Esophagus (tissue), 2 donors: ENCODE measurements at regions not wholly inside any gene's neighbourhood (a gene's known extent, or its start where the extent isn't known, plus 50 kb on each side); places are given as distances from the start of the nearest gene placed in this dataset.
"Not testable (repeated sequence)": the region's sequence is repeated elsewhere in the genome, so short reads cannot be mapped to it uniquely, and the experiment has no call there.

Source experiments
- H3K27ac ChIP-seq, 2 donors: one replicate each; pipeline ENCODE4 v1.5.1; 2013; ENCODE audit warnings: low read depth in 2 of 2, mild to moderate bottlenecking in 2 of 2, inconsistent platforms in 1 of 2, low read length in 1 of 2, moderate library complexity in 1 of 2
- H3K27me3 ChIP-seq, 2 donors: one replicate each; pipeline ENCODE4 v1.6.1; 2013; ENCODE audit warnings: low read length in 2 of 2, control low read depth in 1 of 2, mild to moderate bottlenecking in 1 of 2; ENCODE audit not compliant: insufficient read depth in 2 of 2, control insufficient read depth in 1 of 2
- H3K36me3 ChIP-seq, 2 donors: one replicate each; pipeline ENCODE4 v1.6.1; 2013; ENCODE audit warnings: low read length in 1 of 2; ENCODE audit not compliant: control insufficient read depth in 2 of 2, insufficient read depth in 2 of 2
- H3K4me1 ChIP-seq, 2 donors: one replicate each; pipeline ENCODE4 v1.6.1; 2013; ENCODE audit warnings: low read length in 1 of 2; ENCODE audit not compliant: control insufficient read depth in 2 of 2, insufficient read depth in 2 of 2
- H3K4me3 ChIP-seq, 2 donors: one replicate each; pipeline ENCODE4 v1.5.1; 2013; ENCODE audit warnings: low read length in 2 of 2, mild to moderate bottlenecking in 2 of 2, low read depth in 1 of 2, moderate library complexity in 1 of 2
- H3K9me3 ChIP-seq, 2 donors: one replicate each; pipeline ENCODE4 v1.6.1; 2013; ENCODE audit warnings: mild to moderate bottlenecking in 2 of 2, low read depth in 1 of 2, low read length in 1 of 2, moderate library complexity in 1 of 2; ENCODE audit not compliant: control insufficient read depth in 2 of 2, insufficient read depth in 1 of 2
- WGBS, 2 donors: extraction: QIAGEN DNeasy Blood & Tissue Kit; methylation state at CpG; one replicate each; pipeline ENCODE4 v1.1.7; 2013; 5-methylcytosine and 5-hydroxymethylcytosine counted together
- donor health status: healthy with polysubstance abuse.
- donor health status: Bipolar disorder and iron deficiency.

GRCh38 chr13:79997244-79997643, 343.7 kb downstream of the SPRY2 start:
- no peak overlapping the region for H3K27ac ChIP-seq
- H3K4me1 ChIP-seq, result no peaks in the 10 kb centered on the region
- no peak overlapping the region for H3K4me3 ChIP-seq
- no peaks in the 10 kb centered on the region for H3K9me3 ChIP-seq
- H3K36me3 ChIP-seq, result no peaks in the 10 kb centered on the region
- WGBS, 2 donors, result 58 to 59% methylated on average over 3 of the region's 3 CpGs
- H3K27me3 ChIP-seq, result no peaks in the 10 kb centered on the region

GRCh38 chr13:79995334-79995733, 345.6 kb downstream of the SPRY2 start:
- no peak overlapping the region for H3K27ac ChIP-seq
- H3K9me3 ChIP-seq, result no peaks in the 10 kb centered on the region
- no peaks in the 10 kb centered on the region for H3K36me3 ChIP-seq
- no peak overlapping the region for H3K4me3 ChIP-seq
- H3K4me1 ChIP-seq, result no peaks in the 10 kb centered on the region
- no peaks in the 10 kb centered on the region for H3K27me3 ChIP-seq

GRCh38 chr13:79992111-79992510, 348.8 kb downstream of the SPRY2 start:
- H3K4me1 ChIP-seq, result no peaks in the 10 kb centered on the region
- H3K4me3 ChIP-seq, result no peak overlapping the region
- H3K9me3 ChIP-seq, result no peaks in the 10 kb centered on the region
- H3K36me3 ChIP-seq, result no peaks in the 10 kb centered on the region
- H3K27ac ChIP-seq, result no peak overlapping the region
- WGBS, 2 donors, result 89 to 92% methylated on average over 1 of the region's 1 CpG
- H3K27me3 ChIP-seq, result no peaks in the 10 kb centered on the region

GRCh38 chr13:79990048-79990447, 350.9 kb downstream of the SPRY2 start:
- Histone ChIP-seq H3K4me1 (no peaks in the 10 kb centered on the region), H3K27ac (no peak overlapping the region), H3K4me3 (no peak overlapping the region), H3K9me3 (no peaks in the 10 kb centered on the region), H3K27me3 (no peaks in the 10 kb centered on the region), H3K36me3 (no peaks in the 10 kb centered on the region)
- WGBS, 2 donors, result 82 to 84% methylated on average over 2 of the region's 2 CpGs

- 91 to 94% methylated on average over 3 of the region's 3 CpGs for WGBS, 2 donors
- H3K4me1 ChIP-seq, result no peaks in the 10 kb centered on the region
These were observed 351.7 kb downstream of the SPRY2 start for GRCh38 chr13:79989217-79989661.

GRCh38 chr13:79988573-79988972, 352.4 kb downstream of the SPRY2 start:
- Histone ChIP-seq H3K27me3 (no peaks in the 10 kb centered on the region), H3K4me1 (no peaks in the 10 kb centered on the region), H3K36me3 (no peaks in the 10 kb centered on the region), H3K27ac (no peak overlapping the region), H3K4me3 (no peak overlapping the region), H3K9me3 (no peaks in the 10 kb centered on the region)
- WGBS, 2 donors, result 42 to 48% methylated on average over 3 of the region's 3 CpGs

More at GRCh38 chr13:79989217-79989661, 351.7 kb downstream of the SPRY2 start:
- Histone ChIP-seq H3K27ac (no peak overlapping the region), H3K4me3 (no peak overlapping the region), H3K9me3 (no peaks in the 10 kb centered on the region), H3K27me3 (no peaks in the 10 kb centered on the region), H3K36me3 (no peaks in the 10 kb centered on the region)

GRCh38 chr13:79987761-79988160, 353.2 kb downstream of the SPRY2 start:
- Histone ChIP-seq H3K27me3 (no peaks in the 10 kb centered on the region), H3K9me3 (no peaks in the 10 kb centered on the region), H3K36me3 (no peaks in the 10 kb centered on the region), H3K4me3 (no peak overlapping the region), H3K4me1 (no peaks in the 10 kb centered on the region), H3K27ac (peak overlapping the region in 1 of 2 donors; percentile 7)

GRCh38 chr13:79987323-79987722, 353.6 kb downstream of the SPRY2 start:
- H3K27ac ChIP-seq, result peak overlapping the region in 1 of 2 donors; percentile 7
- H3K36me3 ChIP-seq, result no peaks in the 10 kb centered on the region
- no peak overlapping the region for H3K4me3 ChIP-seq
- no peaks in the 10 kb centered on the region for H3K9me3 ChIP-seq
- H3K4me1 ChIP-seq, result no peaks in the 10 kb centered on the region
- no peaks in the 10 kb centered on the region for H3K27me3 ChIP-seq

GRCh38 chr13:79986890-79987289, 354.0 kb downstream of the SPRY2 start:
- peak overlapping the region in 1 of 2 donors; percentile 76 for H3K27ac ChIP-seq
- WGBS, 2 donors, result 75 to 86% methylated on average over 1 of the region's 1 CpG
- H3K4me3 ChIP-seq, result no peak overlapping the region
- H3K9me3 ChIP-seq, result no peaks in the 10 kb centered on the region
- H3K36me3 ChIP-seq, result no peaks in the 10 kb centered on the region
- no peaks in the 10 kb centered on the region for H3K27me3 ChIP-seq
- no peaks in the 10 kb centered on the region for H3K4me1 ChIP-seq

GRCh38 chr13:79974935-79975650, 365.8 kb downstream of the SPRY2 start:
- H3K27ac ChIP-seq, H3K9me3 ChIP-seq, H3K27me3 ChIP-seq, H3K36me3 ChIP-seq, H3K4me1 ChIP-seq, H3K4me3 ChIP-seq: not testable (repeated sequence)
- WGBS, 2 donors, result 80 to 88% methylated on average over 7 of the region's 7 CpGs
